GM12865 (cell line): ENCODE measurements at regions not wholly inside any gene's neighbourhood (a gene's known extent, or its start where the extent isn't known, plus 50 kb on each side); places are given as distances from the start of the nearest gene placed in this dataset.

Experiments used
- DNase-seq: peaks from one replicate; pipeline ENCODE4 v3.0.0; 2010; ENCODE audit warnings: low read depth
- H3K4me3 ChIP-seq: 2 replicates; pipeline ENCODE4 v1.5.1; 2011; ENCODE audit warnings: mild to moderate bottlenecking, low read depth, low read length, control low read depth
- TF ChIP-seq, protein P1 (sequence below): IDR thresholded peaks from 2 replicates; pipeline ENCODE4 v1.5.1; 2011; ENCODE audit warnings: low read length, control low read depth, low read depth, inconsistent platforms; ENCODE audit not compliant: insufficient read depth; ENCODE audit errors: missing control alignments

DNA sequence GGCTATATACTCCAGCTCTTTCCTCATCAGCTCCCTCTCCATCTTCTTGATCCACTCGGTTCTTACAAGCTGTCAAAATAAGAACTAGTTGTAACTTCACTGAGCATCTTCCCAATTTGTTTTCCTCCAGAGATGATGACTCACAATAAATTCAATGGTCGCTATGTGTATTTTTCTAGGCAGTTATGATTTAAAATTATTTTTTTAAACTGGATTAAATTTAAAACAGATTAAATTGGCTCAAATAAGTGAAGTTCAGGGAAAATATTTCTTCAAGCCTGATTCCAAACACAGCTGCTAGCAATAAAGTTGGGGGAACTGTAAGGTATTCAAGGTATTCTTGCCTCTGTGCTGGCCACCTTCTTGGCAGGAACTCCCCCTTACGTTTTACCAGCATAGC, 717.7 kb upstream of the USP15 start:
- TF ChIP-seq, protein P1, sequence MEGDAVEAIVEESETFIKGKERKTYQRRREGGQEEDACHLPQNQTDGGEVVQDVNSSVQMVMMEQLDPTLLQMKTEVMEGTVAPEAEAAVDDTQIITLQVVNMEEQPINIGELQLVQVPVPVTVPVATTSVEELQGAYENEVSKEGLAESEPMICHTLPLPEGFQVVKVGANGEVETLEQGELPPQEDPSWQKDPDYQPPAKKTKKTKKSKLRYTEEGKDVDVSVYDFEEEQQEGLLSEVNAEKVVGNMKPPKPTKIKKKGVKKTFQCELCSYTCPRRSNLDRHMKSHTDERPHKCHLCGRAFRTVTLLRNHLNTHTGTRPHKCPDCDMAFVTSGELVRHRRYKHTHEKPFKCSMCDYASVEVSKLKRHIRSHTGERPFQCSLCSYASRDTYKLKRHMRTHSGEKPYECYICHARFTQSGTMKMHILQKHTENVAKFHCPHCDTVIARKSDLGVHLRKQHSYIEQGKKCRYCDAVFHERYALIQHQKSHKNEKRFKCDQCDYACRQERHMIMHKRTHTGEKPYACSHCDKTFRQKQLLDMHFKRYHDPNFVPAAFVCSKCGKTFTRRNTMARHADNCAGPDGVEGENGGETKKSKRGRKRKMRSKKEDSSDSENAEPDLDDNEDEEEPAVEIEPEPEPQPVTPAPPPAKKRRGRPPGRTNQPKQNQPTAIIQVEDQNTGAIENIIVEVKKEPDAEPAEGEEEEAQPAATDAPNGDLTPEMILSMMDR, result no peak
- no peak for DNase-seq
- H3K4me3 ChIP-seq, result no peak overlapping the region

DNA sequence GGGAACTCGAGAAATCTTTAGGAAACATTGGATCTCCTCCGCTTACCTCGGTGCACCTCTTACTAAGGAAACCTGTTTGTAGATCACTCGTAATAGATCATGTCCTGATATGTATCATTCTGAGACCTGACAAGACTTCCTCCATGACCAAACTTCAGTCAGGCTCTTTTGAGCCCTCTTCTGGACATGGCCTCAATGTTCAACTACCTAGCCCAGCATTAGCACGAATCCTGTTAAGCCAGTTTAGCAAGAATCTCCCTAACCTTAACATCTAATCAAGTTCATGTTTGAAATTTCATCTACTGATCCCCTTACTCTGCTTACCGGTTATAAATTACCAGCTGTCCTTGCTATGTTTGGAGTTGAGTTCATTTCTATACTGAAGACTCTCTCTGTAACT, 713.9 kb upstream of the USP15 start:
- no peak for DNase-seq
- TF ChIP-seq, protein P1, result no peak
- H3K4me3 ChIP-seq, result no peak overlapping the region

- TF ChIP-seq, protein P1, result no peak
- no peak for DNase-seq
- H3K4me3 ChIP-seq, result no peak overlapping the region
These were observed 707.1 kb upstream of the USP15 start for GRCh38 chr12:61553091-61553490.

DNA sequence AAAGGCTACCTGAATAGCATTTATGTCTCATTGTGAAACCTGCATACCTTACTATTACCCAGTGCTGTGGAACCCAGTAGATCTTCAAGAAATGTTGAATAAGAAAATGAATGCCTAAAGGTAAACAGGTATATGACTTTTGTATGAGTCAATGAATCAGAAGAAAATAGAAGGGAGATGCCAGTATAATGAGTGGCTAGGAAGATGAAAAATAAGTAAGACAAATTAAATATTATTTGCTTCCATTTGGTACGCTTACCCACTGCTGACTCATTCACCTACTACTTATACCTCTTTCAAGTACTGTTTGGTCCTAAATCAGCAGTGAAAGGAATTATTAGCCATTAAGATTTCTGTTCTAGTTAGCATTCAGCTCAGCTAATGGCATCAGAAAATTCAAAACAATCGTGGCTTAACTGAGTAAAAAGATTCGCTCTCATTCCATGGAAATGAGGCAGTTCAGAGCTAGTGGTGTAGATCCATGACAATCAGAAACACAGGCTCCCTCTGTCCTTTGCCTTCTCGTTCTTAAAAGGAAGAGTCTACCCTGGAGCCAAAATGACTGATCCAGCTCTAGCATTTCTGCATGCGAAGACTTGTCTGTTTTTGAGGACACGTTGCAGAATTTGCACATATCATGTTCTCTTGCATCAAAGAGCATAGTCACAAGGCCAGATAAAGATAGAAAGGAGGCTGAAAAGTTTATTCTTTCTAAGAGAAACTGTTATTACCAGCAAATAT, 705.8 kb upstream of the USP15 start:
- TF ChIP-seq, protein P1, result no peak
- H3K4me3 ChIP-seq, result no peak overlapping the region
- DNase-seq, result no peak

- TF ChIP-seq, protein P1, result no peak
- no peak overlapping the region for H3K4me3 ChIP-seq
- no peak for DNase-seq
These were observed 696.3 kb upstream of the USP15 start for GRCh38 chr12:61563665-61564450.

- TF ChIP-seq, protein P1, result no peak
These were observed 695.7 kb upstream of the USP15 start for GRCh38 chr12:61564466-61564865.

More at GRCh38 chr12:61564466-61564865, 695.7 kb upstream of the USP15 start:
- H3K4me3 ChIP-seq, result no peak overlapping the region
- no peak for DNase-seq
